ENCODE measurements at regions not wholly inside any gene's neighbourhood (a gene's known extent, or its start where the extent isn't known, plus 50 kb on each side); places are given as distances from the start of the nearest gene placed in this dataset.
"Not testable (repeated sequence)": the region's sequence is repeated elsewhere in the genome, so short reads cannot be mapped to it uniquely, and the experiment has no call there.

DNA sequence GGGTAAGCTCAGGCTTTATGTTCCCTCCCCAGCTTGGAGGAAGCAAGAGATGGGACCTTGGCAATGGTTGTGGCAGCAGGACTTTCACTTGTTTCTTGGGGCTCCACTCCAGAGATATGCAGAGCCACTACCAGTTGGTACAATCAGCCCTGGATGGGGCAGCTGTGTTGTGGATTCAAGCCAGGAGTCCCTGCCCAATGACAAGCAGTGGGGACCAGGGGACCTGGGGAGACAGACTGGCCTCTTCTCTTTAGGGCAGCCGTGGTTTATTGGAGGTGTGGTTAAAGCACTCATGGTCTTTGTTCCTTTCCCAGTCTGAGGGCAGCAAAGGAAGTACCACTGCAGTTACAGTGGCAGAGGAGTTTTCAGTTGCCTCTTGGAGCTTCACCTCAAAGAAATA, 856.1 kb downstream of the TTLL7 start:
- H3K27ac ChIP-seq; H3K4me1 ChIP-seq (replicated peaks in 1 of 2); H3K4me3 ChIP-seq; intact Hi-C loops (cut with DNase I); H3K36me3 ChIP-seq (replicated peaks in 1 of 2); H3K9me3 ChIP-seq (replicated peaks in 1 of 3); H3K27me3 ChIP-seq; DNase-seq: not testable (repeated sequence)
- WGBS, 4 donors, result 55 to 83% (median 70%) methylated on average over 1 of the region's 1 CpG; no CpG with 5 or more reads in 1 of the 4 donors

DNA sequence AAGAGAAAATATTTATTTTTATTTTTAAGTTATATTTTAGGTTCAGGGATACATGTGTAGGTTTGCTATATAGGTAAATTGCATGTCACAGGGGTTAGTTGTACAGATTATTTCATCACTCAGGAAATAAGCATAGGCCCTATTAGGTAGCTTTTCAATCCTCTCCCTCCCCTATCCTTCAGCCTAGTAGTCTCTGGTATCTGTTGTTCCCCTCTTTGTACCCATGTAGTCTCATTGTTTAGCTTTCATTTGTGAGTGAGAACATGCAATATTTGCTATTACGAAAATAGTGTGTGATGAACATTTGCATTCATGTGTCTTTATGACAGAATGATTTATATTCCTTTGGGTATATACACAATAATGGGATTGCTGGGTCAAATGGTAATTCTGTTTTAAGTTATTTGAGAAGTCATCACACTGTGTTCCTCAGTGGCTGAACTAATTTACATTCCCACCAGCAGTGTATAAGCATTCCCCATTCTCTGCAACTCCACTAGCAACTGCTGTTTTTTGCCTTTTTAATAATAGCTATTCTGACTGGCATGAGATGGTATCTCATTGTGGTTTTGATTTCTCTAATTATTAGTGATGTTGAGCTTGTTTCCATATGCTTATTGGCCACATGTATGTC, 863.3 kb downstream of the TTLL7 start:
- H3K4me1 ChIP-seq (replicated peaks in 1 of 2); intact Hi-C loops (cut with DNase I); DNase-seq; H3K36me3 ChIP-seq (replicated peaks in 1 of 2); H3K4me3 ChIP-seq; H3K9me3 ChIP-seq (replicated peaks in 1 of 3); H3K27me3 ChIP-seq; H3K27ac ChIP-seq: not testable (repeated sequence)
- 68 to 94% (median 75%) methylated on average over 1 of the region's 1 CpG for WGBS, 4 donors

DNA sequence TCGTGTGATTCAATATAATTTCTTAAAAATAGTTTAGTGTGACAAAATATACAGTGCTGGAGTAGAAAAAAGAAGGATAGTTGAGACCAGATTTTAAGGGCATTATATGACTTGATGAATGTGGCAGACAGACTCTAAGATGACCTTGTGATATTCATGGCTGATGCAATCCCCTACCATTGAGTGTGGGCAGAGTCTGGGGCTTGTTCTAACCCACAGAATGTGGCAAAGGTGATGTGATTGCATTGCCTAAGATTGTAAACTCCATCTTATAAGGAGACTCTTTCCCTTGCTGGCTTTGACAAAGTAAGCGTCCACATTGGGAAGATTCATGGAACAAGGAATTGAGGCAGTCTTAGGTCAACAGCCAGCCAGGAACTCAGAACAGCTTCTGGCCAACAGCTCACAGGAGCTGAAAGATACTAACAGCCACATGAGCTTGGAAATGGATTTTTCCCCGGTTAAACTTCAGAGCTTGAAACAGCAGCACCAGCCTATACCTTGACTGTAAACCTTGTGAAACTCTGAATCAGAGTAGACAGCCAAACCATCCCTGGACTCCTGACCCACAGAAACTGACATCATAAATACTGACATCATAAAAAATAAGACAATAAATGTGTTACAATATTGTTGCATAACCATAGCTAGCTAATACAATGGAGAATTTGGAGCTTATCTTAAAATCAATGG, 864.5 kb downstream of the TTLL7 start:
- H3K27ac ChIP-seq; H3K4me1 ChIP-seq (replicated peaks in 1 of 2); H3K9me3 ChIP-seq (replicated peaks in 1 of 3); intact Hi-C loops (cut with DNase I); H3K4me3 ChIP-seq; H3K27me3 ChIP-seq; DNase-seq; H3K36me3 ChIP-seq (replicated peaks in 1 of 2): not testable (repeated sequence)
- 81 to 94% (median 88%) methylated on average over 1 to 2 of the region's 3 CpGs for WGBS, 4 donors

DNA sequence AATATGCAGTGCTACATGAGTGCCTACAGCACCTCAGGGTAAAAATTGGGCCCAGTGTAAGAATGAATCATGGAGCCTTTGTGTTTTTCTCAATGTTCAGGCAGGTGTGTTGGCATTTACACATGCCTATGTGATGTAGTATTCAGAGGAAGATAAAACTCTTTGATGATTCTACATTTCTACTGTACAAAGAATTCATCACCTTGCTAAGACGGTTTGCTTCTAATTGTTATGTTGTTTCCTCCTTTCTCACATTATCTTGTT, 867.3 kb downstream of the TTLL7 start:
- no peaks in the 10 kb centered on the region for H3K4me1 ChIP-seq (replicated peaks in 1 of 2)
- WGBS, 4 donors, result 87 to 92% (median 90%) methylated on average over 1 of the region's 1 CpG
- intact Hi-C loops (cut with DNase I), result no loop called here

DNA sequence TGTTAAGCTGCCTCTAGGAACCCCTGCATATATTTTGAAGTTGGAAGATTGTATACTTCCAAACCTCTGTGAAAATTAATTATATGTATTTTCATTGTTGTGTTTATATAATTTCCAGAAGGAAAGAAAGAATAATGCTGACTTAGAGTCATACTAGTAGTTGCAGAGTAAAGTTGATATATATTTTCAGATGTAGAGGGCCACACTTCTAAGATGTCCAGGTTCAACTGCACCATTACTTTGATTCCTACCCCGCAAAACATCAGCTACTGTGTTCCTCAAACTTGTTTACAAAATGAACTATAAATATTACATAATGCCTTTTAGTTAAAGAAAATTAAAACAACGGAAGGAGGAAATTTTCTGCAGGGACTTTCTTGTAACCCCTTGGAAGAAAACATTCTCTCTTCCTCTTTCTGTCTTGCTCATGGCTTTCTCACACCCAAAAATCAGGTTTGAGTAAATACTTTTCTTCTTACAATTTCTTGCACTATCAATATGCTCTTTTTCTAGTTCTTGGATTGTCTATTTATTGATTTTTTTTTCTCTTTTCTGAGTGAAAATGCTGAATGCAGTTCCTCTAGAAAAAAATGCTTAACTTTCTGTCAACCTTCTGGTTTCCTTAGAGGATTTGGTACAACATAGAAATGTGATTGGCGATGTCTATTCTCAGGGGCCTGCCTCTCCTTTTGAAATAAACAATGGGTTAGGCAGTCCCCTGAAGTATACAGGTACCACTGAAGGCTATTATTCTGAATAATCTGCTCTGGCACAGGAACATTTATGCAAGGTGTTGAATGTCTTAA, 867.8 kb downstream of the TTLL7 start:
- no peaks in the 10 kb centered on the region for H3K36me3 ChIP-seq (replicated peaks in 1 of 2)
- no peaks in the 10 kb centered on the region for H3K27me3 ChIP-seq
- no peak overlapping the region for H3K4me3 ChIP-seq
- no peak for DNase-seq
- 86 to 89% (median 89%) methylated on average over 3 of the region's 3 CpGs for WGBS, 4 donors
- TF ChIP-seq POLR2A (IDR thresholded peaks at IDR 0.05), result no peak
- TF ChIP-seq, protein P1, sequence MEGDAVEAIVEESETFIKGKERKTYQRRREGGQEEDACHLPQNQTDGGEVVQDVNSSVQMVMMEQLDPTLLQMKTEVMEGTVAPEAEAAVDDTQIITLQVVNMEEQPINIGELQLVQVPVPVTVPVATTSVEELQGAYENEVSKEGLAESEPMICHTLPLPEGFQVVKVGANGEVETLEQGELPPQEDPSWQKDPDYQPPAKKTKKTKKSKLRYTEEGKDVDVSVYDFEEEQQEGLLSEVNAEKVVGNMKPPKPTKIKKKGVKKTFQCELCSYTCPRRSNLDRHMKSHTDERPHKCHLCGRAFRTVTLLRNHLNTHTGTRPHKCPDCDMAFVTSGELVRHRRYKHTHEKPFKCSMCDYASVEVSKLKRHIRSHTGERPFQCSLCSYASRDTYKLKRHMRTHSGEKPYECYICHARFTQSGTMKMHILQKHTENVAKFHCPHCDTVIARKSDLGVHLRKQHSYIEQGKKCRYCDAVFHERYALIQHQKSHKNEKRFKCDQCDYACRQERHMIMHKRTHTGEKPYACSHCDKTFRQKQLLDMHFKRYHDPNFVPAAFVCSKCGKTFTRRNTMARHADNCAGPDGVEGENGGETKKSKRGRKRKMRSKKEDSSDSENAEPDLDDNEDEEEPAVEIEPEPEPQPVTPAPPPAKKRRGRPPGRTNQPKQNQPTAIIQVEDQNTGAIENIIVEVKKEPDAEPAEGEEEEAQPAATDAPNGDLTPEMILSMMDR (IDR thresholded peaks at IDR 0.05), result no peak
- no peak overlapping the region for H3K27ac ChIP-seq
- H3K9me3 ChIP-seq (replicated peaks in 1 of 3), result no peaks in the 10 kb centered on the region
- intact Hi-C loops (cut with DNase I), result no loop called here
- no peaks in the 10 kb centered on the region for H3K4me1 ChIP-seq (replicated peaks in 1 of 2)

More for the DNA sequence above, 867.3 kb downstream of the TTLL7 start:
- no peak overlapping the region for H3K27ac ChIP-seq
- H3K27me3 ChIP-seq, result no peaks in the 10 kb centered on the region
- TF ChIP-seq, protein P1 (IDR thresholded peaks at IDR 0.05), result no peak
- no peak for TF ChIP-seq POLR2A (IDR thresholded peaks at IDR 0.05)
- H3K9me3 ChIP-seq (replicated peaks in 1 of 3), result no peaks in the 10 kb centered on the region
- DNase-seq, result no peak
- no peaks in the 10 kb centered on the region for H3K36me3 ChIP-seq (replicated peaks in 1 of 2)
- H3K4me3 ChIP-seq, result no peak overlapping the region

Measured in adrenal gland (tissue), 9 donors.